ENCODE measurements at regions not wholly inside any gene's neighbourhood (a gene's known extent, or its start where the extent isn't known, plus 50 kb on each side); places are given as distances from the start of the nearest gene placed in this dataset.

DNA sequence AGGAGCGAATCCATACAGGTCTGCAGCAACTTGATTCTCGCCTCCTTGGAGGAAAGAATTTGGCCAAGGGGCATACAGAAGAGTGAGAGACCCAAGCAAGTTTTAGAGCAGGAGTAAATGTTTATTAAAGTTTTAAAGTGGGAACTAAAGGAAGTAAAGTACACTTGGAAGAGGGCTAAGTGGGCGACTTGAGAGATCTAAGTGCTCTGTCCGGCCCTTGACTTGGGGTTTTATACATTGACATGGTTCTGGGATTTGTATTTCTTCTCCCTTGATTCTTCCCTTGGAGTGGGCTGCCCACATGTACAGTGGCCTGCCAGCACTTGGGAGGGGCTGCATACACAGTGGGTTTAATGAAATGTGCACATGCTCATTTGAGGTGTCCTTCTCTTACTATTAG is 421.2 kb downstream of the TMEM121 start:
- TF ChIP-seq EZH2 (IDR thresholded peaks at IDR 0.05; ENCODE audit: insufficient read depth, low read length) = no peak
- TF ChIP-seq, protein P1, sequence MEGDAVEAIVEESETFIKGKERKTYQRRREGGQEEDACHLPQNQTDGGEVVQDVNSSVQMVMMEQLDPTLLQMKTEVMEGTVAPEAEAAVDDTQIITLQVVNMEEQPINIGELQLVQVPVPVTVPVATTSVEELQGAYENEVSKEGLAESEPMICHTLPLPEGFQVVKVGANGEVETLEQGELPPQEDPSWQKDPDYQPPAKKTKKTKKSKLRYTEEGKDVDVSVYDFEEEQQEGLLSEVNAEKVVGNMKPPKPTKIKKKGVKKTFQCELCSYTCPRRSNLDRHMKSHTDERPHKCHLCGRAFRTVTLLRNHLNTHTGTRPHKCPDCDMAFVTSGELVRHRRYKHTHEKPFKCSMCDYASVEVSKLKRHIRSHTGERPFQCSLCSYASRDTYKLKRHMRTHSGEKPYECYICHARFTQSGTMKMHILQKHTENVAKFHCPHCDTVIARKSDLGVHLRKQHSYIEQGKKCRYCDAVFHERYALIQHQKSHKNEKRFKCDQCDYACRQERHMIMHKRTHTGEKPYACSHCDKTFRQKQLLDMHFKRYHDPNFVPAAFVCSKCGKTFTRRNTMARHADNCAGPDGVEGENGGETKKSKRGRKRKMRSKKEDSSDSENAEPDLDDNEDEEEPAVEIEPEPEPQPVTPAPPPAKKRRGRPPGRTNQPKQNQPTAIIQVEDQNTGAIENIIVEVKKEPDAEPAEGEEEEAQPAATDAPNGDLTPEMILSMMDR (IDR thresholded peaks at IDR 0.05; ENCODE audit: insufficient read depth, low read depth, low read length) = no peak
